Fibroblast of pulmonary artery (primary cell): ENCODE measurements at regions not wholly inside any gene's neighbourhood (a gene's known extent, or its start where the extent isn't known, plus 50 kb on each side); places are given as distances from the start of the nearest gene placed in this dataset.

ENCODE experiments used
- DNase-seq: peaks from one replicate; pipeline ENCODE4 v3.0.0-alpha.2; 2010; ENCODE audit warnings: low read depth
- H3K4me3 ChIP-seq: replicated peaks from 2 replicates; pipeline ENCODE4 v1.5.1; 2011; ENCODE audit warnings: low read depth, mild to moderate bottlenecking, control low read depth, low read length, moderate library complexity
- CTCF ChIP-seq: IDR thresholded peaks from 2 replicates; pipeline ENCODE4 v1.5.1; 2011; ENCODE audit warnings: mild to moderate bottlenecking, control low read depth, low read length, inconsistent platforms; ENCODE audit errors: missing control alignments

GRCh38 chr9:11928871-11929321 is 764.3 kb upstream of the TYRP1 start:
- no peak for TF ChIP-seq CTCF
- H3K4me3 ChIP-seq: no peak overlapping the region
- no peak for DNase-seq

GRCh38 chr9:11931109-11931508 is 762.1 kb upstream of the TYRP1 start:
- peak; percentile 6 for DNase-seq
- no peak overlapping the region for H3K4me3 ChIP-seq
- no peak for TF ChIP-seq CTCF

GRCh38 chr9:11931751-11932150 is 761.4 kb upstream of the TYRP1 start:
- no peak for TF ChIP-seq CTCF
- peak; percentile 1 for DNase-seq
- no peak overlapping the region for H3K4me3 ChIP-seq

- H3K4me3 ChIP-seq: no peak overlapping the region
- no peak for TF ChIP-seq CTCF
- DNase-seq: peak; percentile 66
These were observed 759.3 kb upstream of the TYRP1 start for GRCh38 chr9:11933926-11934325.

- no peak for TF ChIP-seq CTCF
- DNase-seq: peak; percentile 41
- H3K4me3 ChIP-seq: no peak overlapping the region
These were observed 746.7 kb upstream of the TYRP1 start for GRCh38 chr9:11946531-11946930.

GRCh38 chr9:11962327-11962726 is 730.9 kb upstream of the TYRP1 start:
- peak; percentile 41 for DNase-seq
- no peak for TF ChIP-seq CTCF
- no peak overlapping the region for H3K4me3 ChIP-seq

GRCh38 chr9:11966786-11967185 is 726.4 kb upstream of the TYRP1 start:
- H3K4me3 ChIP-seq: no peak overlapping the region
- DNase-seq: no peak
- TF ChIP-seq CTCF: no peak
